ENCODE measurements at regions not wholly inside any gene's neighbourhood (a gene's known extent, or its start where the extent isn't known, plus 50 kb on each side); places are given as distances from the start of the nearest gene placed in this dataset.

DNA sequence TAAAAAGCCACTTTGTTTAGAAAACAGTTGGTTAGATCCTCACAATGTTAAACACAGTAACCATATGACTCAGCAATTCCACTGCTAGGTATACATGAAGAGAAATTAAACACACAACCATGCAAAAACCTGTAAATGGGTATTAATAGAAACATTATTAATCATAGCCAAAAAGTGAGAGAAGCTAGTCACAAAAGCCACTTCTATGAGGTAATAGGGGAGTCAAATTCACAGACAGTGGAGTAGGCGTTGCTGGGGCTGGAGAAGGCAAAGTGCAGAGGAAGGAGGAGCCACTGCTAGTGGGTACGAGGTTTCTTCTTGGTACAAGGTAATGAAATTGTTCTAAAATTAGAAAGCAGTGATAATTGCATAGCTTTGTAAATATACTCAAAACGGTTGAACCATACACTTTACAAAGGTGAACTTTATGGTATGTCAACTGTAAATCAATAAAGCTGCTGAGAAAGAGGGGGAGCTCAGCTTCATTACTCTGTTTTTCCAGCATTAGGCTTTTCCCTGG is 364.4 kb downstream of the GADD45G start:
- no peak for DNase-seq (ENCODE audit: low spot score)

- DNase-seq (ENCODE audit: low spot score) = no peak
Measured at GRCh38 chr9:89969881-89970639, 365.2 kb downstream of the GADD45G start.

DNA sequence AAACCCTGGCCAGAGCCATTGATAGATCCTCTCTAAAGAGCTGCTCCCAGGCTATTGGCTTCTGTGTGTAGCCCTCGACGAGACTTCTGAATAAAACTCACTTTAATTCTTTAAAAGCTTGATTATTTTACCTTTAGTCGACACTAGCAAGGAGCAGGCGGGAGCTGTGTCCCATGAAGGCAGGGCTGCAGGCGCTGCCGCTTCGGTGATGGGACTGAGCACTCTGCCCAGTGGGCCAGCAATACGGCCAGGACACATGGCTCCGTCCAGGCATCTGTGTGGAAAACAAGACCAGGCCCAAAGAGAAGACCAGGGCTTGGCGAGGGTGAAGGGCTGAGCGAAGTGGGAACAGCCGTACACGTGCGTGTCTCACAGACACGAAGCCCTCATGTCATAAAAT is 365.9 kb downstream of the GADD45G start:
- DNase-seq (ENCODE audit: low spot score) = no peak

GRCh38 chr9:89972535-89972934 is 367.7 kb downstream of the GADD45G start:
- DNase-seq (ENCODE audit: low spot score) = no peak

GRCh38 chr9:89974582-89974981 is 369.8 kb downstream of the GADD45G start:
- DNase-seq (ENCODE audit: low spot score) = no peak

DNA sequence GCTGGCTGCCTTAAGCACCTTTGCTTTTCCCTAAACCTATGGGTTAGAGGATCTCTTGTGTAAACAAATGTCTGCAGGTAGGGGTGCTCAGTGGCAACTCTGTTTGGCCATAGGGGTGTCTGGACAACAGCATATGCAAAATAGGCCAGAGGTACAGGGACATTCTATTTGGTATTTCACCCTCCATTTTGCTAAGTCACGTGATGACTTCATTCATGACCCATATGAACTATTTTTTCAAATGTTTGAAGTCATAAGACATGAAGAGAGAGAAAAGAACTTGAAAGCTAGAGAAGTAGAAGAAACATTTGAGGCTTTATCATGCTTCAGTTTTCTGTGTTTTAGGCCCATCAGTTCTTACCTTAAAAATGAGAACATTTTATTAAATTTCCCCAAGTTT is 370.2 kb downstream of the GADD45G start:
- no peak for DNase-seq (ENCODE audit: low spot score)

DNA sequence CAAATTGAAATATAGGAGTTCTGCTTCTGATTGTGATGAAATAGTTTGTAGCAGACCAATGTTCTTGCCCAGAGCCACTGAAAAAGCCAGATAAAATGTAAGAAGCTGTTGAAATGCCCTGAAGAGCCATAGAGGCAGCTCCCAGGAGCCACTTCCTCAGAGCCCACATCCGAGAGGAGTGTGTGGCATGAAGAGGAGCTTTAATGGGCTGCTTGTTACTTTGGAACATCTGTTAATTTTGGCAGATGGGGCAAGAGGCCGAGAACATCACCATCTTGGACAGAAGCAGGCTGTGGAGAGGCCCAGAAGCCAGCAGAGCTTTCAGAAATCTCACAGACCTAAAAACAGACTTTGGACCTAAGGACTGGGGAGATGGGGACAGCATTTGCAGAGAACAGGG is 370.8 kb downstream of the GADD45G start:
- no peak for DNase-seq (ENCODE audit: low spot score)

- DNase-seq (ENCODE audit: low spot score) = no peak
Measured at GRCh38 chr9:89978185-89978584, 373.4 kb downstream of the GADD45G start.

DNA sequence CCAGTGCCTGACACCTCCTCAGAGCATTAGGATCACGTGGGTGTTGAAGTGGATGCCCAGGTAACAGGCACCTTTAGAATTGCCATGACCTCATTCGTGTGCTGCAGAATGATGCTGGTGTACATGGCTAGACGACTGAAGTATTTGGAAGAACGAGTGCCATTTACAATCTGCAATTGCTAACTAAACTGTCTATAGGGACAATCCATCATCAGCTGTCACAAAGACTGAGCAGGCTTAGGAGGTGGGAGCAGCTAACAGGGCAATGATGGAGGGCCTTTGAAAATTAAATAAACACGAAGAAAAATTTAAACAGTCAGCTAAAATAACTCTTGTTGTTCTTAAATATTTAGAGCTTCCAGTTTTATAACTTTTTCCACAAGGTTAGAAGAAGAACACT is 375.8 kb downstream of the GADD45G start:
- no peak for DNase-seq (ENCODE audit: low spot score)

DNA sequence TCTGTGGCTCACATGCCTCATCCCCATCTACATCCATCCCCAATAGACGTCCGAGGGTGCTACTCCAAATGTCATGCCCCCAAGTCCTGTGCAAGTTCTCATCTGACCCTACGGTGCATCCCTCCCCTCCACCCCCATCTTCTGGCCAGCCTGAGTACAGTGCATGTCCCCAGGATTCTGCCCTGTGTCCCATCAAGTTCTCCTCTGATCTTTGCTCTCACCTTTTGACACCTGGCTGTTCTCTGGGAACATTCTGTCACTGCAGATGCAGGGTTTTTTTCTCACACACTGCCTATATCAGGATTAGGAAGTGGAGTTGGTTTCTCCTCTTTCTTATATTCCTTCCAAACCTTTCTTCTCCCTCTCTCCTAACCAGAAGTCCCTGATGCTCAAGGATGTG is 377.2 kb downstream of the GADD45G start:
- no peak for DNase-seq (ENCODE audit: low spot score)

GRCh38 chr9:89983411-89983810 is 378.6 kb downstream of the GADD45G start:
- DNase-seq (ENCODE audit: low spot score) = no peak

DNA sequence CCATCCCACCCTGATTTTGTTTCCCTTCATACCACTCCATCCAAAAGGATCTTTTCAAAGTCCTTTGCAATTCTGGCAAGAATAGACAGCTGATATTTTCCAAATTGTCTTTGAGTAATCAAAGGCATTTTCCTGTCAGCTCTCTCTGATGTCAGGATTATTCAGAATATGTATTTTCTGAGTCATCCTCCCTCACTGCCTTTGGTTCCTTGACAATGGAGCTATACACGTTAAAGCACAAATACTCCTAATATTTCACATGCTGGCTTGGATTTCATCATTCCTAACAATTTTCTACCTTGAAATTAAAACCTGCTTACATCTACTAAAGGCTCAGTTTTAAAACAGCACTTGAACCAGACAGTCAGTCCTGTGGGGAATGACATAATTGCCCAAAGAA is 379.4 kb downstream of the GADD45G start:
- DNase-seq (ENCODE audit: low spot score) = no peak

- no peak for DNase-seq (ENCODE audit: low spot score)
Measured at GRCh38 chr9:89985068-89985467, 380.3 kb downstream of the GADD45G start.

DNA sequence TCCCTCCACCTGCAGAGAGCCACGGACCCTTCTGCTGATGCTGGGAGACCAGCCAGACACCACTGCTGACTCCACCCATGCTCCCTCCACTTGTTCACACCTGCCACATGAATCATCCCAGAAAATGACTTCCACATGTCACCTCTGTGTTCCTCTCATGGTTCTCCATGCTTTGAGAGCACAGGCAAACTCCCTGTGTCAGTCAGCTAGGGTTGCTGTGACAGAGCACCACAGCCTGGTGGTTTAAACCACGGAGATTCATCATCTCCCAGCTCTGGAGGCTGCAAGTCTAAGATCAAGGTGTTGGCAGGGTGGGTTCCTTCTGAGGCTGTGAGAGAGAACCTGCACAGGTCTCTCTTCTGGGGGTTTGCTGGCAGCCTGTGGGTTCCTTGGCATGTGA is 381.4 kb downstream of the GADD45G start:
- no peak for DNase-seq (ENCODE audit: low spot score)

GRCh38 chr9:89988458-89988857 is 383.6 kb downstream of the GADD45G start:
- DNase-seq (ENCODE audit: low spot score) = no peak

DNA sequence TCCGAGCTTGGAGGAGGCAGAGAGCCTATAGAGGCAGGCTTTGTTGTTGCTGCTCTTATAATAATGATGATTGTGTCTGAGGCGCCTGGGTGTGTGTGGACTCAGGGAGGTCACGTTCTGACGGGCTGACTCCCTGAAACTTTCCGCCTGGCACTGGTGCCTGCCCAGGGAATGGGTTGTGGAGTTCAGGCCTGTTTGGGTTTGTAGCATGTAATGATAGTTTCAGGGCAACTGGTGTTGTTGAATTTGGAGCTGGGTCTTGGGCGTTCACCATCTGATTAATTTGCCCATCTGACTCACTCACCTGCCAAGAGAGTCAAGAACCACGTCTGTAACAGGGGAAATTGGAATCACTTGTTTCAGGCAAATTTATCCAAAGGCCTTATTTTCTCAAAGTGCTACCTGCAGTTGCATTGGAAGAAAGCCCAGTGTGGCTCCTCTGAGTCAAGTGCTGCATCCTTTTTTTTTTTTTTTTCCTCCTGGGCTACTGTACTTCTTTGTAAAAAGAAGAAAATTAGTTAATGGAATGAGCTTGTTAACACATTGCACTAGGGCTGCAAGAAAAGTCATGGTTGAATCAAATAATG is 386.5 kb downstream of the GADD45G start:
- no peak for DNase-seq (ENCODE audit: low spot score)

GRCh38 chr9:89992326-89993198 is 387.8 kb downstream of the GADD45G start:
- DNase-seq (ENCODE audit: low spot score) = no peak

GRCh38 chr9:89993678-89994630 is 389.1 kb downstream of the GADD45G start:
- no peak for DNase-seq (ENCODE audit: low spot score)

GRCh38 chr9:89994988-89995613 is 390.3 kb downstream of the GADD45G start:
- DNase-seq (ENCODE audit: low spot score) = no peak

DNA sequence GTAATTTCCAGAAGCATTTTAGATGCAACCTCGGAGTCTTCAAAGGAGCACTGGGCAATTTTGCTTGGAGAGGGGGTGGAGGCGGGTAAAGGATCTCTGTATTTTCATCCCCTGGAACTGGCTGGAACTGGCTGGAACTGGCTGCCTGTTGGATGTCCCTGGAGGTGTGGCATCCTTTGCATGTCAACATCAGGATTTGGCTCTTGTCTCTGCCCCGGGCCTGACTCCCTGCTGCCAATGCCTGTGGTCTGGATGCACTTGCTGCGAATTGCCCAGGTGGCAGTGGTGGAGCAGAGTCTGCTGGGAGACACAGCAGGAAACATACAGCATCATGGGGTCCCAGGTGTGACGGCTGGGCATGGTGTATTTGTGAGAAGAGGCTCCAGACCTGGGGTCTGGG is 391.3 kb downstream of the GADD45G start:
- DNase-seq (ENCODE audit: low spot score) = no peak

DNA sequence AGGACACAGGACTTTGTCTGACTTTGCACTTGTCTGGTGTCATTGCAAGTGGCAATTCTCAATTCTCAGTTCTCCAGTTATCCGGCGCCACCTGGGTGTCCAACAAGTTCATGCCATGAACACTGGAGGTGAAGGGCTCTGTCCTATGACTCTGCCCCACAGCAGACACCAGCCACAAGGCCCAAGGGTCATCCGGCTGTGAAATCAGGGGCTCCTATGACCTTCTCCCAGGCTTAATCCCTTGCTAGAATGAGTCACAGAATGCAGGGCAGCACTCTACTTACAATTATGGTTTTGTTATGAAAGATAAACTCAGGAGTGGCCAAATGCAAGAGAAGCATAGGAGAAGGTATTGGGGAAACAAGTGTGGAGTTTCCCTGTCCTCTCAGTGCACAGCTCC is 392.0 kb downstream of the GADD45G start:
- no peak for DNase-seq (ENCODE audit: low spot score)

Data from CD4-positive, alpha-beta T cell treated with Interleukin-2 at 100 ng/mL for 4 hours (primary cell).